GM12874 (cell line): ENCODE measurements at regions not wholly inside any gene's neighbourhood (a gene's known extent, or its start where the extent isn't known, plus 50 kb on each side); places are given as distances from the start of the nearest gene placed in this dataset.

ENCODE experiments used
- CTCF ChIP-seq: IDR thresholded peaks from 2 replicates; pipeline ENCODE4 v1.5.1; 2011; ENCODE audit warnings: low read depth, mild to moderate bottlenecking, control low read depth, low read length, moderate library complexity; ENCODE audit not compliant: insufficient read depth

GRCh38 chr9:108239696-108240321 lies 616.0 kb downstream of the ACTL7B start:
- TF ChIP-seq CTCF = no peak

GRCh38 chr9:108235609-108236008 lies 620.2 kb downstream of the ACTL7B start:
- TF ChIP-seq CTCF = no peak

DNA sequence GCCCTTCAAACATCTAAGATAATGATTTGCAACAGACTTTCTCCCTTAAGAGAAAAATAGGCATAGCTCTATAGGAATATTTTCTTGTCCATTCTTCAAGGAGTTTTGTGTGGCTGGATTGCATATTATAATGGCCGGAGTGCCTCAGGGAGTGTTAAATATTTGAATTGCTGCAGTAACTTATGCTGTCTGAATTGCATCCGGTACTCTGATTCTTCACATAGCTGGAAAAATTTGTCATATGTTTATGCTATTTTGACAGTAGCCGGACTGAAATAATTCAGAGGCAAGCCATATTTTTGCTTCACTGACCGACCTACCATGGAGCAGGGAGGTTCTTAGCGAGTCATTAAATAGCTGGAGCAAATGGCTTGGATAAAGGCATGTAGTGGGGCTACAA lies 621.0 kb downstream of the ACTL7B start:
- no peak for TF ChIP-seq CTCF

- no peak for TF ChIP-seq CTCF
Observed at GRCh38 chr9:108225149-108225800, 630.5 kb downstream of the ACTL7B start.

GRCh38 chr9:108224716-108225115 lies 631.1 kb downstream of the ACTL7B start:
- TF ChIP-seq CTCF = no peak

- TF ChIP-seq CTCF = no peak
Observed at GRCh38 chr9:108219664-108220063, 636.1 kb downstream of the ACTL7B start.

DNA sequence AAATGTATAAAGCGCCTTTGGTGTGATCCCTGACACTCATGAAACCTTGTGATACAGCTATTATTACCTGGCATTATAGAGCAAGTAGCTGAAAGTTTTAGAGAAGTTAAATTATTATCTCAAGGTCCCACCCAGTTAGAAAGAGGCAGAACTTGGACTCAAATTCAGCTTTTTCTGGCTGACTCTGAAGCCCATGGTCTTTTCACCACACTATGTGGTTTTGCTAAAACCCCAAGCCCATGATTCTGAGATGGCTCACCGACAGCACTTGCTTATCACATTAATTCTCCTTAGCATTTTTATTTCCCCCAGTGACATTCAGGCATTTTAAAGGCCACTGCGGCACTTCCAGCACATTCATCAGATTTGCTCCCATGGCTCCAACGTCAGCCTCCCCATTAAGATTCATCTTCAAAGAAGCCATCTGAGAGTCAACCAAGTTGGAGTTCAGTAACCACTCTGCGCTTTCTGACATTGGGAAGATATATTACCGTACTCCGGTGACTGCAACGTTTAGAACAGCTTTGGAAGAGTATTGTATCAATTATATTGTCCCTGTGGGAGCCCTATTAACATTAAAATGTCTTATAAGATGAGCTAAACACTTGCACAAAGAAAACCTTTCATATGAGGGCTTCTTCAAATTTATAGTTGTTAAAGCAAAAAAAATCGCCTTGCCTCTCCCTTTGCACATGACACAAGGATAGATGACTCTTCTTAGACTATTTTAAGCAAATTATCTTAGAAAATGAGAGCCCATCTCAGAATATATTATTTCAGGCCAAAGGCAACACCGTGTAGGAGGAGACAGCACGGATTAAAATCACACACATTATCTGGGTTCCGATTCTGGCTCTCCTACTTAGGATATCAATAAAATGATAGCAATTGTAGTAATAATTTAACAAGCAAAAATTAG lies 638.1 kb downstream of the ACTL7B start:
- no peak for TF ChIP-seq CTCF
